GM21381 (cell line): ENCODE measurements at regions not wholly inside any gene's neighbourhood (a gene's known extent, or its start where the extent isn't known, plus 50 kb on each side); places are given as distances from the start of the nearest gene placed in this dataset.

Source experiments
- ATAC-seq: cut with Tn5 transposase; IDR thresholded peaks from one replicate; pipeline ENCODE4 v1.9.1; 2021; ENCODE audit warnings: mild to moderate bottlenecking, moderate library complexity; ENCODE audit not compliant: unreplicated experiment

DNA sequence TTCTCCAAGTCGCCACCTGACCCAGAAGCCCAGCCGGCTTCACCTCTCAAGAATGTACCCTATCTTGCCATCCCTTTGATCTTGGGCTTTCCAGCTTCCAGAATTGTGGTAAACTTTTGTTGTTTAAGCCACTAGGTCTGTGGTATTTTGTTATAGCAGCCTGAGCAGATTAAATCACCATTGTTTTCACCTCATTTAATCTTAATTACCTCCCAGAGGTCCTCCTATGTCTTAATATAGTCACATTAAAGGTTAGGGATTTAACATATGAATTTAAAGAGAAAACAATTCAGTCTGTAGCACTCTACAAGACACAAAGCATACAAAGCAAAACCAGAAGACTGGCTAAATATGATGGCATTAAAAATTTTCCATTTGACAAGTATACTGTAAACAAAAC, 123.4 kb upstream of the CADM2 start:
- no peak for ATAC-seq

DNA sequence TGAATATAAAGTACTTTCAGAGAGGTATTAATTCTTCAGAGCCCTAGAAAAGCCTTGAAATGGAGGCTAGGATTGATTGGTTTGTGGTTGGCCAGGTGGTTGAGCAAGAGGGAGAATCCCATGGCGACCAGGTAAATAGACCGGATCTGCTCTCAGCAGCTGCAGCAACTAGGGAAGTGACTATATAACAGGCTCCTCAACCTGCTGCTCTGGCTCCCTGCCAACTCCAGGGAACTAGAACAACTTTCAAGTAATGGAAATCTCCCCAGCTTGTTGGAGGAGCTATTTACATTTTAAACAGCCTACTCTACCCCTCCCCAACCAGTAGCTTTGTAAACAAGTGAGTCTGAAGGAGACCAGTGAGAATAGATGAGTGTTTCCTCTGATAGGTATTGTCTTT, 121.8 kb upstream of the CADM2 start:
- ATAC-seq: no peak

GRCh38 chr3:84877092-84877491, 81.7 kb upstream of the CADM2 start:
- no peak for ATAC-seq

DNA sequence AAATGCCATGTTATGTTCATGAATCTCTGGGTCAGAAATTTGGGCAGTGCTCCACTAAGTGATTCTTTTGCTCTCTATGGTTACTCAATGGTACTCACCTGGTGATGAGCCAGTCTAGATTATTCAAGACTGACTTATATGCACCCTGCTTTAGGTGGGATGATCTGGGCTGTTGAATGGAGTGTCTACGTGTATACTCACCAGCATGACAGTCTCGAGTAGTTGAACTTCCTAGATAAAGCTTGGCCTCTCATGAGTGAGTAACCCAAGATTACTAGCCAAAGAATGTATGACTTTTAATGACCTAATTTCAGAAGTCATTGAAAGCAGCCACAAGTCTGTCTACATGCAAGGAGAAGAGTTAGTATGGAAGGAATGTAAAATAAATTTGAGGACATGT, 77.5 kb upstream of the CADM2 start:
- no peak for ATAC-seq

- no peak for ATAC-seq
Observed at GRCh38 chr3:84885199-84885882, 73.4 kb upstream of the CADM2 start.

GRCh38 chr3:84891851-84892250, 66.9 kb upstream of the CADM2 start:
- ATAC-seq: no peak

- ATAC-seq: no peak
Observed at GRCh38 chr3:84893211-84893610, 65.6 kb upstream of the CADM2 start.

- no peak for ATAC-seq
Observed at GRCh38 chr3:84904212-84904611, 54.6 kb upstream of the CADM2 start.

- no peak for ATAC-seq
Observed at GRCh38 chr3:84904816-84905555, 53.8 kb upstream of the CADM2 start.

DNA sequence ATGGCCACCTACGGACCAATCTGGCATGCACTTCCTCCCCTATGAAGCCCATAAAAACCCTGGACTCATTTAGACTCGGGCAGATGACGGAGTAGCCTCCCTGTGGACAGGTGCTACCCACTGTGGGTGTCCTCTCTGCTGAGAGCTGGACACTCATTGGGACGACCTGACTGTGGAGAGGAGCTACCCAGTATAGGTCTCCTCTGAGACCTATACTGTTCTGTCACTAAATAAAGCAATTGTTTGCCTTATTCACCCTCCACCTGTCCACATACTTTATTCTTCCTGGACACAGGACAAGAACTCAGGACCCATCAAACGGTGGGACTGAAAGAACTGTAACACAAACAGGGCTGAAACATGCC, 53.3 kb upstream of the CADM2 start:
- ATAC-seq: no peak

DNA sequence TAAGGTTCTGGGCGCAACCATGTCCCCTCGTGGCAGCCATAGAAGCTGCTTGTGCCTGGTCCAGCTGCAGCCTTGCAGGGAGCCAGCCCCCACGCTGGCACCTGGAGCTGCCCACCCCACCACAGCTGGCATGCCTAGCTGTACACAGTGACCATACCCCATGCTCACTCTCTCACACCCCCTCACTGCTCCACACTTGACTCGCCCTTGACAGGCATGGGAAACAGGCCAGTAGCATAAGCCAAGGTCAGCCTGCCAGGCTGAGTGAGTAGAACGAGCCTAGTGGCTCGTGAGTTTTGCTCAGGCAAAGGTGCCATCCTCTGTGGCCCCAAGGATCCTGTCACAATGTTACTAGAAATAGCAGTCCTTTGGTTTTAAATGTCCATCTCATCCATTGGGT, 52.7 kb upstream of the CADM2 start:
- ATAC-seq: no peak
